ENCODE measurements at regions not wholly inside any gene's neighbourhood (a gene's known extent, or its start where the extent isn't known, plus 50 kb on each side); places are given as distances from the start of the nearest gene placed in this dataset.
"Not testable (repeated sequence)": the region's sequence is repeated elsewhere in the genome, so short reads cannot be mapped to it uniquely, and the experiment has no call there.

GRCh38 chr9:29160763-29161353 is 1587.6 kb upstream of the C9orf72 start:
- DNase-seq (ENCODE audit: low spot score): no peak
- in situ Hi-C loops (cut with HindIII; ENCODE audit: low sequenced_read_pairs): no loop called here

- in situ Hi-C loops (cut with HindIII; ENCODE audit: low sequenced_read_pairs): no loop called here
- no peak for DNase-seq (ENCODE audit: low spot score)
Observed at GRCh38 chr9:29174136-29174535, 1600.9 kb upstream of the C9orf72 start.

- no peak for DNase-seq (ENCODE audit: low spot score)
- in situ Hi-C loops (cut with HindIII; ENCODE audit: low sequenced_read_pairs): no loop called here
Observed at GRCh38 chr9:29176231-29176630, 1603.0 kb upstream of the C9orf72 start.

- in situ Hi-C loops (cut with HindIII; ENCODE audit: low sequenced_read_pairs): no loop called here
- DNase-seq (ENCODE audit: low spot score): no peak
Observed at GRCh38 chr9:29176786-29177185, 1603.5 kb upstream of the C9orf72 start.

GRCh38 chr9:29183971-29184370 is 1610.7 kb upstream of the C9orf72 start:
- no peak for DNase-seq (ENCODE audit: low spot score)
- in situ Hi-C loops (cut with HindIII; ENCODE audit: low sequenced_read_pairs): no loop called here

GRCh38 chr9:29188771-29189170 is 1615.5 kb upstream of the C9orf72 start:
- DNase-seq (ENCODE audit: low spot score); in situ Hi-C loops (cut with HindIII; ENCODE audit: low sequenced_read_pairs): not testable (repeated sequence)

GRCh38 chr9:29189221-29189620 is 1615.9 kb upstream of the C9orf72 start:
- in situ Hi-C loops (cut with HindIII; ENCODE audit: low sequenced_read_pairs); DNase-seq (ENCODE audit: low spot score): not testable (repeated sequence)

GRCh38 chr9:29198861-29199260 is 1625.6 kb upstream of the C9orf72 start:
- DNase-seq (ENCODE audit: low spot score): no peak
- in situ Hi-C loops (cut with HindIII; ENCODE audit: low sequenced_read_pairs): no loop called here

GRCh38 chr9:29199975-29200374 is 1626.7 kb upstream of the C9orf72 start:
- in situ Hi-C loops (cut with HindIII; ENCODE audit: low sequenced_read_pairs): no loop called here
- no peak for DNase-seq (ENCODE audit: low spot score)

GRCh38 chr9:29200650-29201049 is 1627.4 kb upstream of the C9orf72 start:
- DNase-seq (ENCODE audit: low spot score): no peak
- in situ Hi-C loops (cut with HindIII; ENCODE audit: low sequenced_read_pairs): no loop called here

- in situ Hi-C loops (cut with HindIII; ENCODE audit: low sequenced_read_pairs): no loop called here
- no peak for DNase-seq (ENCODE audit: low spot score)
Observed at GRCh38 chr9:29203244-29203930, 1630.1 kb upstream of the C9orf72 start.

- in situ Hi-C loops (cut with HindIII; ENCODE audit: low sequenced_read_pairs): no loop called here
- peak; percentile 22 for DNase-seq (ENCODE audit: low spot score)
Observed at GRCh38 chr9:29208670-29209069, 1635.4 kb upstream of the C9orf72 start.

GRCh38 chr9:29209748-29210291 is 1636.5 kb upstream of the C9orf72 start:
- no peak for DNase-seq (ENCODE audit: low spot score)
- in situ Hi-C loops (cut with HindIII; ENCODE audit: low sequenced_read_pairs): no loop called here

- no peak for DNase-seq (ENCODE audit: low spot score)
- in situ Hi-C loops (cut with HindIII; ENCODE audit: low sequenced_read_pairs): no loop called here
Observed at GRCh38 chr9:29211003-29211579, 1637.8 kb upstream of the C9orf72 start.

GRCh38 chr9:29211580-29212396 is 1638.5 kb upstream of the C9orf72 start:
- no peak for DNase-seq (ENCODE audit: low spot score)
- in situ Hi-C loops (cut with HindIII; ENCODE audit: low sequenced_read_pairs): no loop called here

- in situ Hi-C loops (cut with HindIII; ENCODE audit: low sequenced_read_pairs): no loop called here
- DNase-seq (ENCODE audit: low spot score): no peak
Observed at GRCh38 chr9:29212397-29213387, 1639.4 kb upstream of the C9orf72 start.

GRCh38 chr9:29213417-29214153 is 1640.3 kb upstream of the C9orf72 start, which contains the start of gene LINGO2:
Gene LINGO2, minus strand, starts transcription at chr9:29213601.
- no peak for DNase-seq (ENCODE audit: low spot score)
- in situ Hi-C loops (cut with HindIII; ENCODE audit: low sequenced_read_pairs): no loop called here

GRCh38 chr9:29214154-29214689 is 1640.9 kb upstream of the C9orf72 start:
- in situ Hi-C loops (cut with HindIII; ENCODE audit: low sequenced_read_pairs): no loop called here
- DNase-seq (ENCODE audit: low spot score): no peak

All from G401 (cell line).